Peyer's patch (tissue), 4 donors: ENCODE measurements at regions not wholly inside any gene's neighbourhood (a gene's known extent, or its start where the extent isn't known, plus 50 kb on each side); places are given as distances from the start of the nearest gene placed in this dataset.

Experiments
- POLR2A ChIP-seq, 2 donors: fragments of 450-650 bp; IDR thresholded peaks; one replicate each; pipeline ENCODE4 v1.5.1; 2017; ENCODE audit warnings: antibody characterized with exemption in 2 of 2, mild to moderate bottlenecking in 2 of 2, moderate library complexity in 2 of 2
- TF ChIP-seq, protein P1 (sequence below), 6 experiments: fragments of 450-650 bp in 4 of 6; fragments of 200-600 bp in 2 of 6; sonication (generic) in 1 of 6; IDR thresholded peaks; one replicate each; pipeline ENCODE4 v1.5.1; 2017 to 2019; ENCODE audit warnings: antibody characterized with exemption in 6 of 6, mild to moderate bottlenecking in 3 of 6, moderate library complexity in 1 of 6

DNA sequence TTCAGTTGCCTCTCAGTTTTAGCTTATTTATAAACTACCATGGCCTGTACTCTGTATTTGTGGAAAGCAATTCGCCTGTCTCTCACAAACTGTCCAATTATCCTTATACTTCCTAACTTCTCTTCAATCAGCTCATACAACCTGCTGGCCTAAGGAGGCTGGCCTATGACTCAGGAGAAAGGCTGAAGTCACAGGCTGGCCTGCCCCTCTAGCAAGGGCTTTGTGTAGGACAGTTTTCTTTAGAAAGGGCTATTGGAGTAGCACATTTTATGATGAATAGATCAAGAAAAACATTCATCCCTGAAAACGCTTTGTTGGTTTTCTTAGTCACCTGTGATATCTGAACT lies 988.7 kb upstream of the ARRDC3 start:
- TF ChIP-seq, protein P1, sequence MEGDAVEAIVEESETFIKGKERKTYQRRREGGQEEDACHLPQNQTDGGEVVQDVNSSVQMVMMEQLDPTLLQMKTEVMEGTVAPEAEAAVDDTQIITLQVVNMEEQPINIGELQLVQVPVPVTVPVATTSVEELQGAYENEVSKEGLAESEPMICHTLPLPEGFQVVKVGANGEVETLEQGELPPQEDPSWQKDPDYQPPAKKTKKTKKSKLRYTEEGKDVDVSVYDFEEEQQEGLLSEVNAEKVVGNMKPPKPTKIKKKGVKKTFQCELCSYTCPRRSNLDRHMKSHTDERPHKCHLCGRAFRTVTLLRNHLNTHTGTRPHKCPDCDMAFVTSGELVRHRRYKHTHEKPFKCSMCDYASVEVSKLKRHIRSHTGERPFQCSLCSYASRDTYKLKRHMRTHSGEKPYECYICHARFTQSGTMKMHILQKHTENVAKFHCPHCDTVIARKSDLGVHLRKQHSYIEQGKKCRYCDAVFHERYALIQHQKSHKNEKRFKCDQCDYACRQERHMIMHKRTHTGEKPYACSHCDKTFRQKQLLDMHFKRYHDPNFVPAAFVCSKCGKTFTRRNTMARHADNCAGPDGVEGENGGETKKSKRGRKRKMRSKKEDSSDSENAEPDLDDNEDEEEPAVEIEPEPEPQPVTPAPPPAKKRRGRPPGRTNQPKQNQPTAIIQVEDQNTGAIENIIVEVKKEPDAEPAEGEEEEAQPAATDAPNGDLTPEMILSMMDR (IDR thresholded peaks at IDR 0.05), result no peak
- TF ChIP-seq POLR2A (IDR thresholded peaks at IDR 0.05), result no peak
